Activated T-helper 1 cell treated with anti-CD3 and anti-CD28 coated beads, Interleukin-12 subunit alpha, Interleukin-12 subunit beta, Interleukin-2, Interleukin-4 antibody, amounts not matched to agents 30 ng/mL and 10 ng/mL and 1 ng/mL, durations not matched to agents 14 hours and 24 hours and 36 hours (primary cell): ENCODE measurements at regions not wholly inside any gene's neighbourhood (a gene's known extent, or its start where the extent isn't known, plus 50 kb on each side); places are given as distances from the start of the nearest gene placed in this dataset.

Experiments used
- DNase-seq: peaks from one replicate; pipeline ENCODE4 v3.0.0; 2021; ENCODE audit warnings: low spot score
- H3K27ac Mint-ChIP-seq: one replicate; pipeline ENCODE4 v1.8.0; 2021; ENCODE audit warnings: mild to moderate bottlenecking, mixed read lengths
- H3K27me3 Mint-ChIP-seq: one replicate; pipeline ENCODE4 v1.8.0; 2022; ENCODE audit warnings: mild to moderate bottlenecking, moderate library complexity, mixed read lengths; ENCODE audit not compliant: insufficient read depth
- H3K36me3 Mint-ChIP-seq: one replicate; pipeline ENCODE4 v1.8.0; 2021; ENCODE audit warnings: low read depth, mixed read lengths
- H3K4me1 Mint-ChIP-seq: one replicate; pipeline ENCODE4 v1.8.0; 2021; ENCODE audit warnings: low read depth, mixed read lengths
- H3K4me3 Mint-ChIP-seq: one replicate; pipeline ENCODE4 v1.8.0; 2021; ENCODE audit warnings: mild to moderate bottlenecking, moderate library complexity, mixed read lengths
- H3K9me3 Mint-ChIP-seq: one replicate; pipeline ENCODE4 v1.8.0; 2021; ENCODE audit warnings: mixed read lengths
- intact Hi-C: fragments of 100-400 bp; cut with micrococcal nuclease; formaldehyde crosslinking; loops from one replicate; pipeline ENCODE4 v1.15.1; 2024

DNA sequence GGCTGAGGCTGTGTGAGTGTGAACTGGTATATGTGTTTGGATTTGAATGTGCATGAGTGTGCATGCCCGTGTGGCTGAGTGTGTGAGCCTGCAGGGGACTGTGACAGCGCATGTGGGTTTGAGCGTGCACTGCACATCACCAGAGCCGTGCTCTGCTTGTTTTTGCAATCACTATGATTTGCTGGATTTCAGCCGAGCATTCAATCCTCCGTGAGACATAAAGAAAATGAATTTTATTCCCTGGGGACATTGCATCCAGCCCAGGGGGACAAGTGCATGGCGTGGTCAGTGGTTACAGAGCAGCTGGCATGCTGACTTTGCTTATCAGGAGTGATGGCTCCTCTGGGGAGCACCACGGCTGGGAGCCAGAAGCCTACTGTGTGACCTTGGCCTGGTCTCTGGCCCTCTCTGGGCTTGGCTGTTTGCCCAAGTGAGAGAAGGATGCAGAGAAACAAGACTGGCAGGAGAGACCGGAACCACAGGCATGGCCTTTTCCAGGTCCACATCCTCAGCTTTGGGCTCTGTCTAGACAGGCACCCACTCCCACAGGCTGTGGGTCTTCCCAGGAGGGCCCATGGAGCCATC lies 160.2 kb upstream of the UNC5B start:
- DNase-seq: no peak
- Mint-ChIP-seq H3K27ac (no peak overlapping the region), H3K4me3 (no peak overlapping the region), H3K36me3 (no peaks in the 10 kb centered on the region), H3K9me3 (no peaks in the 10 kb centered on the region), H3K4me1 (no peaks in the 10 kb centered on the region), H3K27me3 (peaks cover 3% of the 10 kb centered on the region)
- intact Hi-C loops: no loop called here

DNA sequence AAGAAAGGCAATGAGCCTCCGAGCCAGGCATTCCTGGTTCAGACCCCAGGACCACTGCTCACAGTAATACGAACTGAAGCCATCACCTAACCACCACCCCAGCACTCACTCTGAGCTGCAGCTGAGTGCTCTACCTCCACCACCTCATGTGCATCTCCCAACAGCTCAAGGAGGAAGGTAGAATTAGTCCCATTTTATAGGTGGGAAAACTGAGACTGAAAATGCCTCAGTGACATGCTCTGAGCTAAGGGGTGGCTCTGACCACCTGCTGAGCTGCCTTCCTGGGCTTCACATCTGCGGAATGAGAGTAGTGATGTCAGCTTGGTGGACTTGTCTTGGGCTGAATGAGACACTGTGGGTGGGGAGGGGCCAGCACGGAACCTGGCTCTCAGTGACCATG lies 159.7 kb upstream of the UNC5B start:
- Mint-ChIP-seq H3K4me1 (no peaks in the 10 kb centered on the region), H3K27me3 (peaks cover 3% of the 10 kb centered on the region), H3K9me3 (no peaks in the 10 kb centered on the region), H3K4me3 (no peak overlapping the region), H3K27ac (no peak overlapping the region), H3K36me3 (no peaks in the 10 kb centered on the region)
- intact Hi-C loops: no loop called here
- no peak for DNase-seq

DNA sequence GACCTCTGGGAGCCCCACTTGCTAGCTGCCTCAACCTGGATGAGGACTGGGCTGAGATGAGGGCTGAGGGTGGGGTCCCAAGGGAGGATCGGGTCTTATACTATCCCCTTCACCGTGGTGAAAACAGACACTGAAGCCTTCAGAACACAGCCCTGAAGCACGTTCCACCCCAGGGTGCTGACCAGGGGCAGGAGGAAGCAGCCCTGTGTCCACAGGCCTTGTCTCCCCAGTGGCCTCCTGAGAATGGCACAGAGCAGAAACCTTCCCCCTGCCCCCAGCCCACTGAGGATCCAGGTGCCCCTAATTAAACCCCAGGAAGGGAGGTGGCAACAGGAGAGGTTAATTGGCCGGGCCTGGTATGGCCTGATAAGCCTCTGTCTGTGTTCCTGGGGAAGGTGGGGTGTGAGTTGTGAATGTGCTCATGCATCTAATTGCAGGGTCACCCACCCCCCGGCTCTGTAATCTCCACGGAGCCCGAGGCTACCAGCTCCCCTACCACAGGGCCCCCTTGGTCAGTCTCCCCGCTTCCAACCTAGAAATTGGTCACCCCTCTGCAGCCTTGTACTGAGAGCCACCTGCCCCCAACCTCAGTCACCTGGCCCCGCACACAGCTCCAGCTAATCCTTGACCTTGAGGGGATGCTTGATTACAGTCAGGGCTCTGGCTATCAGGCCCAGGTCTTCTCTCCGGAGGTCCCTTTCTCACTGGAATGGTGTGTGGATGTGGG lies 159.0 kb upstream of the UNC5B start:
- no peak for DNase-seq
- no peak overlapping the region for H3K27ac Mint-ChIP-seq
- H3K9me3 Mint-ChIP-seq: no peaks in the 10 kb centered on the region
- H3K36me3 Mint-ChIP-seq: no peaks in the 10 kb centered on the region
- intact Hi-C loops: no loop called here
- H3K4me3 Mint-ChIP-seq: no peak overlapping the region
- peaks cover 3% of the 10 kb centered on the region for H3K27me3 Mint-ChIP-seq
- H3K4me1 Mint-ChIP-seq: no peaks in the 10 kb centered on the region

DNA sequence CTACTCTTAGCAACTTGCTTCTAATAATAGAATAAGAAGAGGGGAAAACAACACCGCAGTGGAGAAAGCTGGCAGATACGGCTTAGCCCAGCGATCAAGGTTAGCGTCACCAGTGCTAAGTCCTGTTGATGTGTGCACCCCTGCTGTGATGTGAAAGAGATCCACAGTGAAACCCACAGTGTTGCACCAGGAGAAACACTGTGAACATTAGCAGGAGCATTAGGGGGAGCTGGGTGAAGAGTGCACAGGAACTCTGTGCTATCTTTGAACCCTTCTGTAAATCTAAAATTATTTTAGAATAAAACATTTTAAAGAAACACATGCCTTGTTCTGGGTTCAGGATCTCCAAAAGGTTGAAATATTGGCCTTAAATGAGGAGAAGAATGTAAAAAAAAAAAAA lies 154.1 kb upstream of the UNC5B start:
- H3K9me3 Mint-ChIP-seq: no peaks in the 10 kb centered on the region
- DNase-seq: no peak
- H3K27ac Mint-ChIP-seq: no peak overlapping the region
- H3K27me3 Mint-ChIP-seq: peaks cover 3% of the 10 kb centered on the region
- no peaks in the 10 kb centered on the region for H3K36me3 Mint-ChIP-seq
- intact Hi-C loops: no loop called here
- H3K4me1 Mint-ChIP-seq: no peaks in the 10 kb centered on the region
- no peak overlapping the region for H3K4me3 Mint-ChIP-seq

DNA sequence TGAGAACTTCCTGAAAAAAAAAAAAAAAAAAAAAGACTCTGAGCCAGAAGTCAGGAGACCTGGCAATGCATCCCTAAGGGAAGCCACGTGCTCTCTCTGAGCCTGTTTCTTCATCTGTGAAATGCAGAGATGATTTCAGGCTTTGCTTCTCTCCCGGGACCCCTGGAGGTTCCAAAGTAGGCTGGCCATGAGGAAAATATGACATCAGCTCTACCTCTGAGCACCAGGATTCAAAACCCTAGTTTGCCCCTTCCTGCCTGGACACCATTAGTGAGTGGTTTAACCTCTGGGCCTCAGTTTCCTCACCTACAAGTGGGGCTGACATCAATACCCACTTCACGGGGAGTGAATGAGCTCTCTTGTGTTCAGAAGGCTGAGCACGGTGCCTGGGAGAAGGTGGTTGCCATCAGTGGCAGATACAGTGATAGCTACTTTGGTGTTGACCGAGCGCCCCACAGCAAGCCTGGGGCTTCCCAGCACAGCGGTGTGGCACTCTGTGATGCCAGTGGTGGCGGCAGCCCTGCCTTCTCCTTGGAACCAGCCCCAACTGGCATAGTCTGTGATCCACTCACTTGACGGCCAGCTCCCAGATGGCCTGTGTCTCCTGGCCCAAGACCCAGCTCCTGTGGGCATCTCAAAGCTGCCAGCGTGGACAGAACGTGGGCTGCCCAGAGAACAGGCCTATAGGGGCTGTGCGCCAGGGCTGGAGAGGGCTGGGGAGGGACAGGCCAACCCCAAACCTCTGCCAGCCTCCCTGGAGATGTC lies 153.1 kb upstream of the UNC5B start:
- H3K27ac Mint-ChIP-seq: no peak overlapping the region
- intact Hi-C loops: no loop called here
- no peak overlapping the region for H3K4me3 Mint-ChIP-seq
- H3K27me3 Mint-ChIP-seq: peaks cover 3% of the 10 kb centered on the region
- no peaks in the 10 kb centered on the region for H3K9me3 Mint-ChIP-seq
- no peaks in the 10 kb centered on the region for H3K4me1 Mint-ChIP-seq
- H3K36me3 Mint-ChIP-seq: no peaks in the 10 kb centered on the region
- DNase-seq: no peak

DNA sequence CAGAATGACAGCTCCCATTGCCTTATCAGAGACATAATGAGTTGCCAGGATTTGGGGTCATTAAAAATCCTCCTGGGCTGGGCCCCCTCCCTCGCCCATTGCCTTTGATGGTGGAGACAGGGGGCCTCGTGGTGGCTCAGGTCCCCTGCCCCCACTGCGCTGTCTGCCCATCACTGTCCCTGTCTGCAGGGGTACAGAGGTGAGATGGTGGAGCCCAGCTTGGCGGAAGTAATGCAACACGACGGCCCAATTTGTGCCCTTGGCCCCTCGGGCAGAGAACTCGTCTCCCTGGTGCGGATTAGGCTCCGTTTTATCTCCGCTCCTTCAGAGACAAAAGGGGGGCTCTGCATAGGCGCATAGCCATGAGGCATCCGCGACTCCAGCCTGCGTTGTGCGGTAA lies 152.4 kb upstream of the UNC5B start:
- no peaks in the 10 kb centered on the region for H3K9me3 Mint-ChIP-seq
- H3K27me3 Mint-ChIP-seq: no peaks in the 10 kb centered on the region
- H3K4me1 Mint-ChIP-seq: no peaks in the 10 kb centered on the region
- no peaks in the 10 kb centered on the region for H3K36me3 Mint-ChIP-seq
- intact Hi-C loops: no loop called here
- DNase-seq: no peak
- no peak overlapping the region for H3K27ac Mint-ChIP-seq
- no peak overlapping the region for H3K4me3 Mint-ChIP-seq

DNA sequence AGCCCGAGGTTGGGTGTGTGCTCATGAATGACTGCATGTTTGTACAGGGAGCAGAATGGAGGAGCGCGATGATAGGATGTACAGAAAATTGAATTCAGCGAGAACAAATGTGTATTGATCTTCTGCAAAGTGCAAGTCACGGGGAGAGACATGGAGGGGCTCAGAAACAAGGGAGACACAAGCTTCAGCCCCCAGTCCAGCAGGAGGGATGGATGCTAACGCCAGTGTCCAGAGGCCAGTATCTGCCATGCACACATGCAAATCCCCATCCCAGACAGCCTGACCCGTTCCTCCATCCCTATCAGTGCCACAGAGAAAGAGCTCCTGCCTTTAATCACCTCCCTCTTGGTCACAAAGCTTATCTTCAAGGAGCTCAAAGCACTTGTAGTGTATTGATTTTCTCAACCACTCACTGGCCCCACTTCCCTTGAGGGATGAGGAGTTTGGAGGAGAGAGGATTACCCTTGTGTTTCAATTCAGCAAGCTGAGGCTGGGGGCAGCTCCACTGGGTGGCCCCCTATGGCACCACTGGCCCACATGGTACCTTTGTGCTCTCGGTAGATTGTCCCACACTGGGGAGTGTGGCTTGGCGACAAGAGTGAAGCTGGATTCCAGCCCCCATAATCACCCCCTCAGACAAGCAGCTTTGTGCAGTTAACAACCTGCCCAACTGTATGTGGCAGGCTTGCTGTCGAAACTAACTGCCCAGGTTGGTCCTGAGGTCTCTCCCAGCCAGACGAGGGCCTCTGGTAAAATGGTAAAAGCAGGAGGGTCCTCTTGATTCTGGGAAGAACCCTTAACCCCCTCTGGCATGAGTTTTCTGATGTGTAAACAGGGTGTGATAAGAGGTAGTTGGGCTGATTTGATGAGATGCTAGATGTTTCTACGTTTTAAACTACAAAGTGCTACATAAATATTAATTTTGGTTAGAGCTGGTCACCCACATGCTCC lies 151.6 kb upstream of the UNC5B start:
- Mint-ChIP-seq H3K9me3 (no peaks in the 10 kb centered on the region), H3K27me3 (no peaks in the 10 kb centered on the region), H3K36me3 (no peaks in the 10 kb centered on the region), H3K4me1 (no peaks in the 10 kb centered on the region), H3K4me3 (no peak overlapping the region), H3K27ac (no peak overlapping the region)
- DNase-seq: no peak
- intact Hi-C loops: no loop called here

DNA sequence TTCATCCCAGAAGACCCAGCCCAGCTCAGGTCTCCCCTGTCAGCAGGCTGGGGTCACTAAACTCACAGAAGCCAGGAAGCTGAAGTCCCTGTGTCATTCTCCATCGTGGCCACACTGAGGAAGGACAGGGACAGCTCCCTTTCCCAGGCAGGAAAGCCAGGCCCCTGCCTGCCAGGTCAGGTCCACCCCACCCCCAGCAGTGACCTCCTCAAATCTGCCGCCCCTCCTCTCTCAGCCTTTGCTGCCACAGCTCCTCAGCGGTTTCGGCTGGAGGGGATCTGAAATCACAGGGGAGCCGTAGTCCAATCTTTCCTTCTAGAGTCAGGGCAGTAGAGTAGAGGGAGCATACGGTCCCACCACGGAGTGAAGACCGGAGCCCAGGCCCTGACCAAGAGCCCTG lies 150.9 kb upstream of the UNC5B start:
- DNase-seq: no peak
- no peaks in the 10 kb centered on the region for H3K27me3 Mint-ChIP-seq
- H3K36me3 Mint-ChIP-seq: no peaks in the 10 kb centered on the region
- no peaks in the 10 kb centered on the region for H3K9me3 Mint-ChIP-seq
- H3K4me1 Mint-ChIP-seq: no peaks in the 10 kb centered on the region
- no peak overlapping the region for H3K27ac Mint-ChIP-seq
- intact Hi-C loops: no loop called here
- H3K4me3 Mint-ChIP-seq: no peak overlapping the region

DNA sequence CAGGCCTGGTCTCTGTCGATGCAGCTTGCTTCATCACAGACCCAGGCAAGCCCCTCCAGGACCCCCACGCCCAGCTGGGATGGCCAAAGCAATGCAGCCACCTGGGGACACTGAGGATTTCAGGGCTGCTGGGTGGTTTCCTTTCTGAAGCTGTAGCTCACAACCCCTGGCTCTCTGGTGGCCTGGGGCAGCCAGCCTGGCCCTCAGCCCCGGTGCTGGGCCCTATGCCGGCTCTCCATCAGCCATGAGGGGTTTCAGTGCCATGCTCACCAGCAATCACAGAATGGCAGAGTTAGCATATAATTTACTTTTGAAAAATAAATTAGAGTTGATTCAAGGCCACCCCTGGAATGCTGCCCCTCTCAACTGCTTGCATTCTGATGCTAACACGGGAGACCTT lies 150.2 kb upstream of the UNC5B start:
- Mint-ChIP-seq H3K9me3 (no peaks in the 10 kb centered on the region), H3K4me3 (no peak overlapping the region), H3K27ac (no peak overlapping the region), H3K27me3 (no peaks in the 10 kb centered on the region), H3K4me1 (no peaks in the 10 kb centered on the region), H3K36me3 (no peaks in the 10 kb centered on the region)
- intact Hi-C loops: no loop called here
- DNase-seq: no peak

DNA sequence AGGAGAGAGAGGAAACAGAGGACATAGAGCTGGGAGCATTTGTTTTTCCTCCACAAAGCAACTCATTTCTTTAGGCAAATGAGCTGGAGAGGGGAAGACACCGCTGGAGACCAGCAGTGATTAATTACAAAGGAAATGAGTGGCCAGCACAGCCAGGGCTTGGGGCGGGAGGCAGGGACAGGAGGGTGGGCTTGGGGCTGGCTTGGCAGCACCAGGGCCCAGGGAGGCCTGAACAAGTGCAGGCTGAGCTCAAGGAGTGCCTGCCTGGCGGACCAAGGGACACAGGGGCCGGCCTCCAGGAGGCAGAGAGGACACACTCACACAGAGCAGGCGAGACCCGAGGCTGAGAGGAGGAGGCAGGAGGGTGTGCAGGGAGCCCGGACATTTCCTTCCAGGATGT lies 149.0 kb upstream of the UNC5B start:
- Mint-ChIP-seq H3K36me3 (no peaks in the 10 kb centered on the region), H3K9me3 (no peaks in the 10 kb centered on the region), H3K27me3 (peaks cover 1% of the 10 kb centered on the region), H3K4me3 (no peak overlapping the region), H3K4me1 (no peaks in the 10 kb centered on the region), H3K27ac (no peak overlapping the region)
- intact Hi-C loops: no loop called here
- DNase-seq: no peak

DNA sequence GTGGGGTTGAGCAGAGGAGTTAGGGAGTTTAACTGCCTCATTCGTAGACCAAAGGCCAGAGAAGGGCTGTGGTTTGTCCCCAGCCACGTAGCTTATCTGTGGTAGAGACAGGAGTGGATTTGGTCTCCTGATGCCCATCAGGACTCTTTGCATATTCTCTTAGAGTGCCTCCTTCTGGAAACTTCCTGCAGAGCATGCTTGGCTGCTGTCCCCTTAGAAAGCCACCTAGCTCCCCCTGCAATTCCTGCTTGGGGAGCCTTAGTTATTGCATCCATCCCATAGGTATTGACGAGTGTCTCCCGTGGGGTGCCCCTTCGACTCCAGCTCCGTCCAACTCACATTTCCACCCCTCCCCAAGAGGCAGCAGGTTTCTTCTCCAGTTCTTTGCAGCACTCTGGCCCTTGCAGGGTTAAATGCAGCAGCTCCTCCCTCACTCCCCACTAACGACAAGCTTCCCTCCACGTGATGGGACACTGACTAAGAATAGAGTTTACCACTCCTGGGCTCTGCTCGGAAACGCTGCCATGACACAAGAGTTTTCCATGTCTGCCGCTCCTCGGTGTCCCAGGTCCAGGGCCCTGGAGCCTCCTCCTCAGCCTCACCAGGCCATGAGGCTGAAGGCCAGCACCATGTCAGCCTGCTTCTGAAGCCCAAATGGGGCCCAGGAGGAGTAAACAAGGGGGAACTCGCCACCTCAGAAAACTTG lies 147.8 kb upstream of the UNC5B start:
- Mint-ChIP-seq H3K27ac (no peak overlapping the region), H3K4me3 (no peak overlapping the region), H3K36me3 (no peaks in the 10 kb centered on the region), H3K4me1 (no peaks in the 10 kb centered on the region), H3K9me3 (no peaks in the 10 kb centered on the region), H3K27me3 (peaks cover 1% of the 10 kb centered on the region)
- no peak for DNase-seq
- intact Hi-C loops: no loop called here

DNA sequence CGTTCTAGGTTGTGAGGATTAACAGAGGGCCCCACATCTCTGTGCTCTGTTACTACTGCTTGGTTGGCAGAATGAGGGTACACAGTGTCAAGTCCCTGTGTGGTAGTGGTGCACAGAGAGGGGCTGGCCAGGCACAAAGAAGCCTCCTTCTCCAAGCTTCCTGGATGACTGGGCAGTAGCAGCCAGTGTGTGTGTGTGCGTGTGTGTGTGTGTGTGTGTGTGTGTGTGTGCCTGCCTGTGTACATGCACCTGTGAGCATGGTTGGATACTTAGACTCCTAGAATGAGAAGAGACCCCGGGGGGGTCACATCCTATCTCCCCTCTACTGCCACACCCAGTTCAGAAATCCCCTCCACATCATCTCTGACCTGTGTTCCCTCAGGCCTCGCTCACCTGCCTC lies 146.7 kb upstream of the UNC5B start:
- peaks cover 1% of the 10 kb centered on the region for H3K27me3 Mint-ChIP-seq
- intact Hi-C loops: no loop called here

More for the DNA sequence above, 146.7 kb upstream of the UNC5B start:
- Mint-ChIP-seq H3K4me3 (no peak overlapping the region), H3K4me1 (no peaks in the 10 kb centered on the region), H3K36me3 (no peaks in the 10 kb centered on the region), H3K9me3 (no peaks in the 10 kb centered on the region), H3K27ac (no peak overlapping the region)
- DNase-seq: no peak
